ENCODE measurements at regions not wholly inside any gene's neighbourhood (a gene's known extent, or its start where the extent isn't known, plus 50 kb on each side); places are given as distances from the start of the nearest gene placed in this dataset.
A peak's percentile ranks its signal among the peaks of the same experiment; 100 is the strongest.

GRCh38 chr20:22446613-22447446 lies 137.5 kb downstream of the FOXA2 start:
- no peak for DNase-seq (ENCODE audit: low read depth, low spot score)
- peak overlapping the region; percentile 27 for H3K27ac ChIP-seq

GRCh38 chr20:22442318-22442717 lies 142.1 kb downstream of the FOXA2 start:
- no peak overlapping the region for H3K27ac ChIP-seq
- no peak for DNase-seq (ENCODE audit: low read depth, low spot score)

GRCh38 chr20:22438926-22439325 lies 145.4 kb downstream of the FOXA2 start:
- no peak overlapping the region for H3K27ac ChIP-seq

GRCh38 chr20:22438346-22438745 lies 146.0 kb downstream of the FOXA2 start:
- H3K27ac ChIP-seq = no peak overlapping the region
- DNase-seq (ENCODE audit: low read depth, low spot score) = no peak

More at GRCh38 chr20:22438926-22439325, 145.4 kb downstream of the FOXA2 start:
- no peak for DNase-seq (ENCODE audit: low read depth, low spot score)

- no peak for DNase-seq (ENCODE audit: low read depth, low spot score)
Observed at GRCh38 chr20:22437354-22437753, 147.0 kb downstream of the FOXA2 start.

GRCh38 chr20:22431419-22431818 lies 153.0 kb downstream of the FOXA2 start:
- no peak overlapping the region for H3K27ac ChIP-seq
- no peak for DNase-seq (ENCODE audit: low read depth, low spot score)

More at GRCh38 chr20:22437354-22437753, 147.0 kb downstream of the FOXA2 start:
- no peak overlapping the region for H3K27ac ChIP-seq

- H3K27ac ChIP-seq = no peak overlapping the region
Observed at GRCh38 chr20:22430746-22431168, 153.6 kb downstream of the FOXA2 start.

GRCh38 chr20:22430154-22430745 lies 154.1 kb downstream of the FOXA2 start:
- DNase-seq (ENCODE audit: low read depth, low spot score) = no peak
- H3K27ac ChIP-seq = no peak overlapping the region

More at GRCh38 chr20:22430746-22431168, 153.6 kb downstream of the FOXA2 start:
- no peak for DNase-seq (ENCODE audit: low read depth, low spot score)

GRCh38 chr20:22429175-22430153 lies 154.9 kb downstream of the FOXA2 start:
- no peak for DNase-seq (ENCODE audit: low read depth, low spot score)
- H3K27ac ChIP-seq = no peak overlapping the region

GRCh38 chr20:22428051-22428450 lies 156.3 kb downstream of the FOXA2 start:
- no peak for DNase-seq (ENCODE audit: low read depth, low spot score)
- no peak overlapping the region for H3K27ac ChIP-seq

GRCh38 chr20:22426772-22427171 lies 157.6 kb downstream of the FOXA2 start:
- H3K27ac ChIP-seq = no peak overlapping the region
- DNase-seq (ENCODE audit: low read depth, low spot score) = no peak

GRCh38 chr20:22425344-22426295 lies 158.8 kb downstream of the FOXA2 start:
- H3K27ac ChIP-seq = no peak overlapping the region
- DNase-seq (ENCODE audit: low read depth, low spot score) = no peak

- no peak overlapping the region for H3K27ac ChIP-seq
- DNase-seq (ENCODE audit: low read depth, low spot score) = no peak
Observed at GRCh38 chr20:22423190-22423832, 161.1 kb downstream of the FOXA2 start.

GRCh38 chr20:22420116-22420598 lies 164.2 kb downstream of the FOXA2 start:
- no peak for DNase-seq (ENCODE audit: low read depth, low spot score)
- H3K27ac ChIP-seq = no peak overlapping the region

- no peak for DNase-seq (ENCODE audit: low read depth, low spot score)
- H3K27ac ChIP-seq = no peak overlapping the region
Observed at GRCh38 chr20:22418738-22419137, 165.6 kb downstream of the FOXA2 start.

- DNase-seq (ENCODE audit: low read depth, low spot score) = no peak
- no peak overlapping the region for H3K27ac ChIP-seq
Observed at GRCh38 chr20:22414305-22414742, 170.0 kb downstream of the FOXA2 start.

- no peak overlapping the region for H3K27ac ChIP-seq
- no peak for DNase-seq (ENCODE audit: low read depth, low spot score)
Observed at GRCh38 chr20:22412977-22413868, 171.1 kb downstream of the FOXA2 start.
